Neural cell (in vitro differentiated cells): ENCODE measurements at regions not wholly inside any gene's neighbourhood (a gene's known extent, or its start where the extent isn't known, plus 50 kb on each side); places are given as distances from the start of the nearest gene placed in this dataset.

Experiments
- H2AFZ ChIP-seq: fragments of 200-600, 300-800 bp; sonication (generic), shearing (Covaris generic); 2 replicates; pipeline ENCODE4 v1.6.0; 2014; ENCODE audit warnings: low read depth, mild to moderate bottlenecking, antibody characterized with exemption, low read length, moderate library complexity
- H3F3A ChIP-seq: fragments of 200-600 bp; shearing (Covaris generic); 2 replicates; pipeline ENCODE4 v1.6.1; 2016; ENCODE audit warnings: mild to moderate bottlenecking, moderate library complexity, mixed read lengths, antibody characterized with exemption, low read length; ENCODE audit not compliant: insufficient read depth, poor library complexity, severe bottlenecking
- H3K27ac ChIP-seq: fragments of 200-600, 300-800 bp; sonication (generic), shearing (Covaris generic); 2 replicates; pipeline ENCODE4 v1.5.1; 2014; ENCODE audit warnings: mild to moderate bottlenecking, low read length, moderate library complexity
- H3K27me3 ChIP-seq: fragments of 300-800, 200-600 bp; sonication (generic), shearing (Covaris generic); 2 replicates; pipeline ENCODE4 v1.6.0; 2014; ENCODE audit warnings: mild to moderate bottlenecking, low read depth, low read length, moderate library complexity; ENCODE audit not compliant: insufficient read depth
- H3K36me3 ChIP-seq: fragments of 300-800, 200-600 bp; sonication (generic), shearing (Covaris generic); 2 replicates; pipeline ENCODE4 v1.5.1; 2014; ENCODE audit warnings: mild to moderate bottlenecking, antibody characterized with exemption, low read length, moderate library complexity; ENCODE audit not compliant: insufficient read depth
- H3K4me2 ChIP-seq: fragments of 300-800, 200-600 bp; sonication (generic), shearing (Covaris generic); 2 replicates; pipeline ENCODE4 v1.6.0; 2014; ENCODE audit warnings: mild to moderate bottlenecking, low read length
- H3K4me3 ChIP-seq: fragments of 300-800, 200-600 bp; sonication (generic), shearing (Covaris generic); 2 replicates; pipeline ENCODE4 v1.5.1; 2014; ENCODE audit warnings: mild to moderate bottlenecking, low read length, moderate library complexity
- H3K79me2 ChIP-seq: fragments of 200-600 bp; shearing (Covaris generic); replicated peaks from 2 replicates; pipeline ENCODE4 v1.6.0; 2014; ENCODE audit warnings: mild to moderate bottlenecking, low read length, moderate library complexity; ENCODE audit not compliant: insufficient read depth
- H3K9ac ChIP-seq: fragments of 300-800, 200-600 bp; sonication (generic), shearing (Covaris generic); 2 replicates; pipeline ENCODE4 v1.6.1; 2016; ENCODE audit warnings: mild to moderate bottlenecking, low read length, mixed read lengths
- H3K9me2 ChIP-seq: fragments of 200-600 bp; shearing (Covaris generic); 2 replicates; pipeline ENCODE4 v1.6.1; 2016; ENCODE audit warnings: mild to moderate bottlenecking, low read length, mixed read lengths; ENCODE audit not compliant: insufficient read depth
- H3K9me3 ChIP-seq: fragments of 200-600, 300-800 bp; sonication (generic), shearing (Covaris generic); 2 replicates; pipeline ENCODE4 v1.6.1; 2016; ENCODE audit warnings: mild to moderate bottlenecking, mixed run types, low read length, moderate library complexity, mixed read lengths
- H4K20me1 ChIP-seq: fragments of 200-600 bp; shearing (Covaris generic); 2 replicates; pipeline ENCODE4 v1.6.1; 2016; ENCODE audit warnings: mild to moderate bottlenecking, mixed run types; ENCODE audit not compliant: insufficient read depth
- EP300 ChIP-seq: fragments of 450-650 bp; conservative IDR thresholded peaks from 2 replicates; pipeline ENCODE4 v1.6.1; 2014; ENCODE audit warnings: antibody characterized with exemption, mild to moderate bottlenecking, moderate library complexity; ENCODE audit not compliant: poor library complexity, severe bottlenecking
- EZH2 ChIP-seq: fragments of 200-600, 300-800 bp; shearing (Covaris generic), sonication (generic); IDR thresholded peaks from 2 replicates; pipeline ENCODE4 v1.6.1; 2014; ENCODE audit warnings: antibody characterized with exemption, low read length, borderline replicate concordance, mild to moderate bottlenecking; ENCODE audit not compliant: insufficient read depth, poor library complexity, severe bottlenecking
- MXI1 ChIP-seq: fragments of 450-650 bp; conservative IDR thresholded peaks from 2 replicates; pipeline ENCODE4 v1.6.1; 2014; ENCODE audit warnings: antibody characterized with exemption, mild to moderate bottlenecking; ENCODE audit not compliant: poor library complexity, severe bottlenecking
- POLR2AphosphoS5 ChIP-seq: IDR thresholded peaks from 2 replicates; pipeline ENCODE4 v1.6.1; 2012
- RAD21 ChIP-seq: fragments of 450-650 bp; conservative IDR thresholded peaks from 2 replicates; pipeline ENCODE4 v1.6.1; 2014; ENCODE audit warnings: antibody characterized with exemption, mild to moderate bottlenecking, moderate library complexity
- SMC3 ChIP-seq: fragments of 450-650 bp; conservative IDR thresholded peaks from 2 replicates; pipeline ENCODE4 v1.6.1; 2014; ENCODE audit warnings: antibody characterized with exemption, mild to moderate bottlenecking, moderate library complexity; ENCODE audit not compliant: poor library complexity
- TAF1 ChIP-seq: IDR thresholded peaks from 2 replicates; pipeline ENCODE4 v1.6.1; 2012; ENCODE audit warnings: low read depth
- TF ChIP-seq, protein P1 (sequence below): fragments of 450-650 bp; IDR thresholded peaks from 2 replicates; pipeline ENCODE4 v1.5.1; 2014; ENCODE audit warnings: antibody characterized with exemption, mild to moderate bottlenecking, moderate library complexity; ENCODE audit not compliant: poor library complexity, severe bottlenecking
- TF ChIP-seq, protein P2 (sequence below): IDR thresholded peaks from 2 replicates; pipeline ENCODE4 v1.6.1; 2012; ENCODE audit warnings: borderline replicate concordance

DNA sequence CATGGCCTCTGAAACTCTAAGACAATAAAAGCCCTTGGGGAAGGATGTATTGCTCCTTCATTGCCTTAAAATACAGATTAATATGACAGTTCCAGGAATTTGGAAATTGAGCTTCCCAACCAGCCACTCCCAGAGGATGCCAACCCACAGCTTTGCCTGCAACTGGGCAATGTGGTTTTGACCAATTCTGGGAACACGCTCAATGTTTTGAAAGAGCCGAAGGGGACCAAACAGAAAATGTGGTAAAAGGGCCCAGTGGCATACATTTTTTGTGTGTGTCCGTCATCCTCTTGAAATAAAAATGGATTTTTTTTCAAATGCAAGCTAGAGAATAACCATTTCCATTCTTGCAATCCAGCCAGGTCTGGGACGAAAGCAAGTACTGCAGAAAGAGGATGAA lies 88.3 kb upstream of the PLEKHG7 start:
- H3K4me3 ChIP-seq: no peak overlapping the region
- no peak overlapping the region for H3K4me2 ChIP-seq

DNA sequence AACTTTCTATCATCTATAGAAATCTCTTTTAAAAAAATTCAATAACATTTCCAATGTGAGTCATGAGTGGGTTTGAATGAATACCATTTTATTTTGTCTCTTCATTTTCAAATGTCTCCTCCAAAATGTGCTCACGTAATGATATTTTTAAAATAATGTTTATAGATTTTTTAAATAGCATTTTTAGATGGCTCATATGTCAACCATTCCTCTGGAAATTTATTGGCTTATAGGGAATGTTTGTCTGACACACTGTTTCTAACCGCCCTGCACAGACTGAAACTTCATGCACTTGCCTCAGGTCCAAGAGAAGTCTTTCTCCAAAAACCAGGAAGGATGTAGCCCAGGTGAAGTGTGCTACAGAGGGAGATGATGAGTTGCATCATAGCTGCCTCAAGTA lies 88.8 kb upstream of the PLEKHG7 start:
- Histone ChIP-seq H3K9me2 (no peaks in the 10 kb centered on the region), H3K9ac (no peak overlapping the region), H3K36me3 (no peaks in the 10 kb centered on the region), H3K4me3 (no peak overlapping the region), H4K20me1 (no peaks in the 10 kb centered on the region), H3F3A (no peaks in the 10 kb centered on the region), H3K9me3 (no peaks in the 10 kb centered on the region), H3K4me2 (no peak overlapping the region), H3K27me3 (no peaks in the 10 kb centered on the region), H3K79me2 (no peaks in the 10 kb centered on the region), H3K27ac (no peak overlapping the region), H2AFZ (no peak overlapping the region)
- TF ChIP-seq MXI1: no peak

More for the DNA sequence above, 88.3 kb upstream of the PLEKHG7 start:
- H2AFZ ChIP-seq: no peak overlapping the region
- H3K79me2 ChIP-seq: no peaks in the 10 kb centered on the region
- TF ChIP-seq EP300 (no peak), MXI1 (no peak), EZH2 (no peak), RAD21 (no peak)
- TF ChIP-seq, protein P1, sequence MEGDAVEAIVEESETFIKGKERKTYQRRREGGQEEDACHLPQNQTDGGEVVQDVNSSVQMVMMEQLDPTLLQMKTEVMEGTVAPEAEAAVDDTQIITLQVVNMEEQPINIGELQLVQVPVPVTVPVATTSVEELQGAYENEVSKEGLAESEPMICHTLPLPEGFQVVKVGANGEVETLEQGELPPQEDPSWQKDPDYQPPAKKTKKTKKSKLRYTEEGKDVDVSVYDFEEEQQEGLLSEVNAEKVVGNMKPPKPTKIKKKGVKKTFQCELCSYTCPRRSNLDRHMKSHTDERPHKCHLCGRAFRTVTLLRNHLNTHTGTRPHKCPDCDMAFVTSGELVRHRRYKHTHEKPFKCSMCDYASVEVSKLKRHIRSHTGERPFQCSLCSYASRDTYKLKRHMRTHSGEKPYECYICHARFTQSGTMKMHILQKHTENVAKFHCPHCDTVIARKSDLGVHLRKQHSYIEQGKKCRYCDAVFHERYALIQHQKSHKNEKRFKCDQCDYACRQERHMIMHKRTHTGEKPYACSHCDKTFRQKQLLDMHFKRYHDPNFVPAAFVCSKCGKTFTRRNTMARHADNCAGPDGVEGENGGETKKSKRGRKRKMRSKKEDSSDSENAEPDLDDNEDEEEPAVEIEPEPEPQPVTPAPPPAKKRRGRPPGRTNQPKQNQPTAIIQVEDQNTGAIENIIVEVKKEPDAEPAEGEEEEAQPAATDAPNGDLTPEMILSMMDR: no peak
- H3K9me3 ChIP-seq: no peaks in the 10 kb centered on the region
- H3K9me2 ChIP-seq: no peaks in the 10 kb centered on the region
- no peak overlapping the region for H3K9ac ChIP-seq
- H3K36me3 ChIP-seq: no peaks in the 10 kb centered on the region
- H4K20me1 ChIP-seq: no peaks in the 10 kb centered on the region
- no peak overlapping the region for H3K27ac ChIP-seq
- no peaks in the 10 kb centered on the region for H3K27me3 ChIP-seq
- no peaks in the 10 kb centered on the region for H3F3A ChIP-seq

DNA sequence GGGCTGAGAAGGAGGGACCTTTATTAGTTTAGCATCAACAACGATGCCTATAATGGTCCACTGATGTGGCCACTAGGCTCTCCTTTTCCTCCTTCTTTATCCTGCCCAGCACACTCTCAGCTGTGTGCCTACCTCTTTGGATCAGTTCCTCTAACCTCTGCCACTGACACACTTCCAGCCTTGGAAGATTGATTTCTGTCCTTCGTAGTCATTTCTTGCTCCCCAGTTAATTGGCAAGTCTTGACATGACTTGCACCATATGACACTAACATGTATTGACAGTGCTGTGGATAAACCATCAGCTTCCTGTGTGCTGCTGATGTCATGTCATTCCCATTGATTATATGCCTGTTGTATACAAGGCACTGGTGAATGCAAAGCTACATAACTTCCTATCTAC lies 90.2 kb upstream of the PLEKHG7 start:
- no peak overlapping the region for H3K9ac ChIP-seq

More for the DNA sequence above, 90.2 kb upstream of the PLEKHG7 start:
- Histone ChIP-seq H3K27ac (no peak overlapping the region), H3K4me2 (no peak overlapping the region), H3K79me2 (no peaks in the 10 kb centered on the region), H3K36me3 (no peaks in the 10 kb centered on the region), H3K4me3 (no peak overlapping the region), H4K20me1 (no peaks in the 10 kb centered on the region), H3K9me2 (no peaks in the 10 kb centered on the region), H3F3A (no peaks in the 10 kb centered on the region), H2AFZ (no peak overlapping the region), H3K27me3 (no peaks in the 10 kb centered on the region), H3K9me3 (no peaks in the 10 kb centered on the region)
- TF ChIP-seq TAF1: no peak
- no peak for TF ChIP-seq RAD21
- TF ChIP-seq, protein P2, sequence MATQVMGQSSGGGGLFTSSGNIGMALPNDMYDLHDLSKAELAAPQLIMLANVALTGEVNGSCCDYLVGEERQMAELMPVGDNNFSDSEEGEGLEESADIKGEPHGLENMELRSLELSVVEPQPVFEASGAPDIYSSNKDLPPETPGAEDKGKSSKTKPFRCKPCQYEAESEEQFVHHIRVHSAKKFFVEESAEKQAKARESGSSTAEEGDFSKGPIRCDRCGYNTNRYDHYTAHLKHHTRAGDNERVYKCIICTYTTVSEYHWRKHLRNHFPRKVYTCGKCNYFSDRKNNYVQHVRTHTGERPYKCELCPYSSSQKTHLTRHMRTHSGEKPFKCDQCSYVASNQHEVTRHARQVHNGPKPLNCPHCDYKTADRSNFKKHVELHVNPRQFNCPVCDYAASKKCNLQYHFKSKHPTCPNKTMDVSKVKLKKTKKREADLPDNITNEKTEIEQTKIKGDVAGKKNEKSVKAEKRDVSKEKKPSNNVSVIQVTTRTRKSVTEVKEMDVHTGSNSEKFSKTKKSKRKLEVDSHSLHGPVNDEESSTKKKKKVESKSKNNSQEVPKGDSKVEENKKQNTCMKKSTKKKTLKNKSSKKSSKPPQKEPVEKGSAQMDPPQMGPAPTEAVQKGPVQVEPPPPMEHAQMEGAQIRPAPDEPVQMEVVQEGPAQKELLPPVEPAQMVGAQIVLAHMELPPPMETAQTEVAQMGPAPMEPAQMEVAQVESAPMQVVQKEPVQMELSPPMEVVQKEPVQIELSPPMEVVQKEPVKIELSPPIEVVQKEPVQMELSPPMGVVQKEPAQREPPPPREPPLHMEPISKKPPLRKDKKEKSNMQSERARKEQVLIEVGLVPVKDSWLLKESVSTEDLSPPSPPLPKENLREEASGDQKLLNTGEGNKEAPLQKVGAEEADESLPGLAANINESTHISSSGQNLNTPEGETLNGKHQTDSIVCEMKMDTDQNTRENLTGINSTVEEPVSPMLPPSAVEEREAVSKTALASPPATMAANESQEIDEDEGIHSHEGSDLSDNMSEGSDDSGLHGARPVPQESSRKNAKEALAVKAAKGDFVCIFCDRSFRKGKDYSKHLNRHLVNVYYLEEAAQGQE: no peak
- TF ChIP-seq EZH2: no peak
- no peak for TF ChIP-seq SMC3
- TF ChIP-seq MXI1: no peak
- no peak for TF ChIP-seq EP300
- TF ChIP-seq, protein P1: no peak
- no peak for TF ChIP-seq POLR2AphosphoS5
